ENCODE measurements at regions not wholly inside any gene's neighbourhood (a gene's known extent, or its start where the extent isn't known, plus 50 kb on each side); places are given as distances from the start of the nearest gene placed in this dataset.
A peak's percentile ranks its signal among the peaks of the same experiment; 100 is the strongest.

- no peak for DNase-seq (ENCODE audit: low spot score)
Measured at GRCh38 chr7:142409471-142409870, 151.6 kb upstream of the PRSS58 start.

DNA sequence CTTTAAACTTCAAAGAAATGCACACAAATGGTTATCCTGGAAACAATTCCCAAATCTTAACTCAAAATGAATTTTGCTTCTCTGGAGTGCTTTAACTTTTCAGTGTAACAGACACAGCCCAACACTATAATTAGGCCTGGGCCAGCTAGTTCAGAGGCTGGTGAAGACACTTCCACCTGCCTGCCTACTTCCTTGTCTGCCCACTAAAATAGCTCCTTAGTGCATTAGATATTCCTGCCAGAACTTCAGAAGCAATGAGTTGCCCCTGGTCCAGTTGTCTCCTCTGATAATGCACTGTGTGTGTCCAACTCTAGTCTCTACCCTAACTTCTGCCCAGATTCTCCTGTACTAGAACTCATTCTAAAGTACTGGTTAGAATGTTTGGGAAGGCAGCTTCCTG lies 150.9 kb upstream of the PRSS58 start:
- DNase-seq (ENCODE audit: low spot score), result no peak

DNA sequence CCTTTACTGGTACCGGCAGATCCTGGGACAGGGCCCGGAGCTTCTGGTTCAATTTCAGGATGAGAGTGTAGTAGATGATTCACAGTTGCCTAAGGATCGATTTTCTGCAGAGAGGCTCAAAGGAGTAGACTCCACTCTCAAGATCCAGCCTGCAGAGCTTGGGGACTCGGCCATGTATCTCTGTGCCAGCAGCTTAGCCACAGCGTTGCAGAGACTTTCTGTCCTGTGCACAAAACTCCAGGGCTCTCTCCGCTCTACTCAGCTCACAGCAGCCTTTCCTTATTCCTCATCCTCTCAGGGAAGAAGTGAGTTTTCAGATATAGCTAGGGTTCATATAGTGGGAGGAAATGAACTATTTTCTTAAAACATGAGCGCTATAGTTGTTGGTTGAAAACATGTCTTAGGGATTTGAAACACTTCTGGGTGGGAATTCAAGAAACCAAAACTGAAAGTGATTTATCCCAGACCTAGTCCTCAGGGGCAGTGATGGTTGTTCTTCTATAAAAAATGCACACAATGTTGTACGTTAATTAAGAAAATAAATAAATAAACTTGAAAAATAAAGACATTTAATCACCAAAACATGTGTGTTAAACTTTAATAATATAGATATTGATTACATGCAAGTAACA lies 150.2 kb upstream of the PRSS58 start:
- no peak for DNase-seq (ENCODE audit: low spot score)

DNA sequence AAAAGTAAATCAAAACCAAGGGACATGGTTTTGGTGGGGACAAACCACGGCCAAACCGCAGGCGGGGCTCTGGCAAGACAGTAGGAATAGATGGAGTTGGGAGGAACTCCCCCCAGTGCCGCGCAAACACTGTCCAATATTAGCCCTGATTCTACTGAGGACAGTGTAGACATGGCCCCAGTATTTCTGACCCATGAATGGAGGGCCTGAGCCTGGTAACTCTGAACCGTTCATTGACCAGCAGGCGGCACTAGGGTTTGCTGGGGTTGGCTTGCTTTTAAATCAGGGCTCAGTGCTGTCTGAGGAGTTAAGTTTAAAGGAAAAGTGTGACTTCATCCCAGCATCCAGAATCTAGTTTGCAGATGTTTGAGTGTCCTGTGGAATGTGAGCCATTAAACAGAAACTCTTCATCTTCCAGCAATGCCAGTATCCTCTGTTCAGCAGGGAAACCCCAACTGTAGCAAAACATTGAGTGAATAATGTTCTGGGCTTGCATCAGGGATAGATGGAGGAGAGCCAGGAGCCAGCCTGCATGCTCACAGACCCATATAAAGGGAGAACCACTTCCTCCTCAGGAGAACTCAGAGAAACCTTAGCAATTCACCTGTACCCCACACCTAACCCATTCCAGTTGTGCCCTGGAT lies 147.4 kb upstream of the PRSS58 start:
- no peak for DNase-seq (ENCODE audit: low spot score)

DNA sequence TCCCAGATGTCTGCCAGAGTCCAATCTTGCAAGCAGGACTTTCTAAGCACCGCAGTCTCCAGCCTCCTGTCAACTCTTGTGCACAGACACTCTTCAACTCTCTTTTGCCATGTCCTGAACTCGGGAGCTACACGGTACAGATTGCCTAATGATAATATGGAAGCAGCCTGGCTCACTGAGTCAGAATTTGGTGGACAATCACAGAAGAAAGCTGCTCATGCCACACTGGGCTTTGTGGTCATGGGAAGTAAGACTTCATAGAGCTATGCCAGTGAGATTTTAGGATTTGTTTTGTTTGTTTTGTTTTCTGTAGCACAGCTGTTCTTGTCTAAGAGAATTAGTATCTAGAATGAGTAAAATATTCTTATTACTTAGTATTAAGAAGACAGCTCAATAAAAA lies 144.1 kb upstream of the PRSS58 start:
- DNase-seq (ENCODE audit: low spot score), result no peak

DNA sequence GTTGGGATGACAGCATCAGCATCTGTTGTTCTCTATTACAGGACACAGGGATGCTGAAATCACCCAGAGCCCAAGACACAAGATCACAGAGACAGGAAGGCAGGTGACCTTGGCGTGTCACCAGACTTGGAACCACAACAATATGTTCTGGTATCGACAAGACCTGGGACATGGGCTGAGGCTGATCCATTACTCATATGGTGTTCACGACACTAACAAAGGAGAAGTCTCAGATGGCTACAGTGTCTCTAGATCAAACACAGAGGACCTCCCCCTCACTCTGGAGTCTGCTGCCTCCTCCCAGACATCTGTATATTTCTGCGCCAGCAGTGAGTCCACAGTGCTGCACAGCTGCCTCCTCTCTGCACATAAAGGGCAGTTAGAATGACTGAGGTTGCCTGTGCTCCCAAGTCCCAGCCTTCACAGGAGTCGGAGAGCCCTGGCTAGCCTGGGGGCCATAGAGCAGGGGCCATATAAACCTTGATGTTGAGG lies 142.2 kb upstream of the PRSS58 start:
- no peak for DNase-seq (ENCODE audit: low spot score)

DNA sequence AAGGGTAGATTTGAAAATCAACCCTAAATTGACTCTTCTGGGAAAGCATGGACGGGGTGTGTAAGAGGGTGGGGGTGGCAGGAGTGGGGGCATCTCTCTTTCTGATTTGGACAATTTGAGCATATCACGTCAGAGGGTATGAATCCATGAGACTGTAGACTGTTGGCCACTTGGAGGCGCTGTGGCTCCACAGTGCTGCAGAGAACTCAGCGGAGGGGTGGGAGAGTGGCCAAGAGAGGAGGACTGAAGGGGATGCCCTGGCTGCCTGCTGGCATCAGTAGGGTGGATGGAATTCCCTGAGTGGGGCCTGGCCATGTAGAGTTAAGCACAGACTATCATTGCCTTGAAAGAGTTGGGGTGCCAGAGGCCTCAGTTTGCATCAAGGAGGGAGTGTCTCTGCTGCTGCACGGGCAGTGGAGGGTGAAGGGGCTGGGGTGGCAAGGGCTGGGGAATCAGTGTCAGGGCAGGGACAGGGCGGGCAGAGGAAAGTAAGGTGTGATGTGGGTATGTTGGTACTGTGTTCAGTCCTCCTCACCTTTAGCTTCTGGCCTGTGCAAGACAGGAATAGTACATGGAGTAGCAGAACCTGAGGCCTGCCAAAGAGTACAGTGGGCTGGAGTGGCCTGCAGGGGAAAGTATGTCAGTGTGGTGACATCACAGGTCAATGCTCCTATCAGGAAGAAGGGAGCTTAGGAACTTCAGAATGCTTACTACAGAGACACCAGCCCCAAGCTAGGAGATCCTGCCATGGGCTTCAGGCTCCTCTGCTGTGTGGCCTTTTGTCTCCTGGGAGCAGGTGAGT lies 133.5 kb upstream of the PRSS58 start:
- DNase-seq (ENCODE audit: low spot score), result peak; percentile 22

- DNase-seq (ENCODE audit: low spot score), result no peak
Measured at GRCh38 chr7:142389544-142389943, 131.7 kb upstream of the PRSS58 start.

DNA sequence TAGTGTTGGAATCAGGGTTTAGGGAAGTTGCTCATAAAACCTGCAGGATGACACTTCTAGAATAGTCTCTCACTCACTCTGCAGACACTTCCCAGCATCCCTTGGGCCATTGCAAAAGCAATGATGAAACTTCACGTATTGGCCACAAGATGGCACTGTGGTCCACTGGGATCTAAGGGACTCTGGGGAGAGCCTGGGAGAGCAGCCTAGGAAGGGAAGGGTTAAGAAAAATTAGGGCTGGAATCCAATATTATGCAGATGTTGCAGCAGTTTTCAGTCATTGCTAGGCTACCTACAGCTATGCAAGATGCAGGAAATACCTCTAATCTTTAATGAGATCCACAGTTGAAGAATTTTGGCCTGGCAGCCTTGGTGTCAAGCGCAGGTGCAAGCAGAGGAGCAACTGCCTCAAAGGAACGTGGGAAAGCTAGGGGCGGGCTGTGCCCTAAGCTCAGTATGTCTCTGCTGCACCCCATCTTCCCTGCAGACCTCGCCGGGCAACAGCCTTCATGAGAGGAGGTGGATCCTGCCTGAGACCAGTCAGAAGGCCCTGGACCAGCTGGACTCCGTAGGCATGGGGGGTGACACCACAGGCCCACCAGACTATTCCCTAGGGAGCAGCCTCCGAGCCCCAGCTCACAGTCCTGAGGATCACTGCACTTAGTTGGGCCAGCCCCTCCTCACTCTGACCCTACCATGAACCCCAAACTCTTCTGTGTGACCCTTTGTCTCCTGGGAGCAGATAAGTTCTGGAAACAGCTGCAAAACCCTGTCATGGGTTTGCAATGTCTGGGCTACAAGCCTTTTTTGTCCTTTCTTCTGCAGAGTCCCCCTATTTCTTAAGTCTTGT lies 127.9 kb upstream of the PRSS58 start:
- DNase-seq (ENCODE audit: low spot score), result peak; percentile 55

- peak; percentile 21 for DNase-seq (ENCODE audit: low spot score)
Measured at GRCh38 chr7:142384493-142384922, 126.7 kb upstream of the PRSS58 start.

GRCh38 chr7:142383841-142384492 lies 126.1 kb upstream of the PRSS58 start:
- no peak for DNase-seq (ENCODE audit: low spot score)

DNA sequence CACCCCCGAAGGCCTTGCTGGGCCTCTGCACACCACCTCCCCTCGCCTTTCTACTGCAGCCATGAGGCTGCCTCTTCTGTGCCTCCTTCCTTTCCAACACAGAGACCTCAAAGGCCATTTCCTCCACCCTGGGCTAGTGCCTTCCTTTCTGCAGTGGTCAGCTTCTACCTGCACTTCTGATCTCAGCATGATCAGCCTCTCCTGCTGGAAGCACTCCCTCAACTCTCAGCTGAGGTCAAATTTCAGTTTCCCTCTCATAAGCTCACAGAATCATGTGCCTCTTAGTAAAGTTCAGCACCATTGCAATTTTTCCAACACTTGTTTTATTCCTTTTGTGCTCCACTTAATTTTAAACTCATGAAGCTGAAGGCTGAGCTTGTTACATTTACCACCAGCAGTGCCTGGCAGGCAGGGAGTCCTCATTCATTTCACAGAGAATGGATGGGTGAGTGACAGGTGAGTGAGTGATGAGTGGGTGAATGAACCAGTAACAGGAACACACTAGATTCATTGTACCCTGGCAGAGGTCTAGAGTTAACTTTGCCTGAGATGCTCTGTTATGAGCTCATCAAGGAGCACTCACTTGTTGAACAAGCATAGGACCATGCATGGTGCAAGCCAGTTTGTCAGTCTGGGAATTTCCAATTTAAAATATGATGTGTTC lies 124.0 kb upstream of the PRSS58 start:
- no peak for DNase-seq (ENCODE audit: low spot score)

- no peak for DNase-seq (ENCODE audit: low spot score)
Measured at GRCh38 chr7:142380069-142380468, 122.2 kb upstream of the PRSS58 start.

GRCh38 chr7:142379201-142379885 lies 121.5 kb upstream of the PRSS58 start:
- DNase-seq (ENCODE audit: low spot score), result no peak

- no peak for DNase-seq (ENCODE audit: low spot score)
Measured at GRCh38 chr7:142377567-142377966, 119.7 kb upstream of the PRSS58 start.

DNA sequence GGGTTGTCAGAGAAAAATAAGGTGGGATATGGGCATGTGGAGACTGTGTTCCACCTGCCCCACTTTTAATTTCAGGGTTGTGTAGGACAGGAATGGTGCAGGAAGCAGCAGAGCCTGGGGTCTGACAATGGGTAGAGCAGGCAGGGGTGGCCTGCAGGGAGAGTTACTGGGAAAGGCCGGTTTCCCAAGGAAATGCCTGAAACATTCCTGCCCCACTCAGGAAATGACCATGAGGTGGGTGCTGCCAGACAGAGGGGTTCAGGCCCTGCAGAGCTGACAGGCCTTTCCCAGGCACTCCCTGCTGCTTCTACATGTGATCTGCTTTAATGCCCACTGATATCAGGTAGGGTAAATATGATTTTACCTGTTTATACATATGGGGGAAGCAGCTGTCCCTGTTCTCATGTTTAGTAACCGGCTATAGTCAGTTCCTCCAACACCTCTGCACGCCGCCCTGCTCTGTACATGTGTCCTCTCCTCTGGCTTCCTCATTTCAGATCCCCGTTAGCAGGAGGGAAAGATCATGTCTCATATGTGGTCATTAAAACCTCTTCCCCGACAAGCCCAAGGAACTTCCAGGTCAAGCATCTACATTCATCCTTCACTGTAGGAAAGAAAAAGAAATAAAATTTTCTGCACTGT lies 118.6 kb upstream of the PRSS58 start:
- no peak for DNase-seq (ENCODE audit: low spot score)

DNA sequence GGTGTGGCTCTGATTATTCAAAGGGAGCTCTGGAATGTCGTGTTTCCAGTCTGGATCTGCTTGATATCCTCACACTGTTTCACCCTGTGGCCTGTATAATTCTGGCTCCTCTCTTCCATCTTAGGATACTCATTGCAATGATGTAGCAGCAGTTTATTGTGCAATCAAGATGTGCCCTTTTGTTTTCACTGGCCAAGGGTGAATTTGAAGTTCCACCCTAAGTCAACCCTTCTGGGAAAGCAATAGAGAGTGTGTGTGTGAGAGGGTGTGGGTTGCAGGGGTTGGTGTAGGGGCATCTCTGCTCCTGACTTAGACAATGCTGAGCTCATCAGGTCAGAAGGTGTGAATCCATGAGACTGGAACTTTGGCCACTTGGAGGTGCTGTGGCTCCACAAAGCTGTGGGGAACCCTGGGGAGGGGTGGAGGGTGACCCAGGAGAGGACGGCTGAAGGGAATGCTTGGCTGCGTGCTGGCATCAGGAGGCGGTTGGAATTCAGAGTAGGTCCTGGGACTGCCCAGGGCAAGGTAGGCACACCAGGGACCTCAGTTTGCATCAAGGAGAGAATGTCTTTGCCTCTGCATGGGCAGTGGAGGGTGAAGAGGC lies 118.0 kb upstream of the PRSS58 start:
- no peak for DNase-seq (ENCODE audit: low spot score)

DNA sequence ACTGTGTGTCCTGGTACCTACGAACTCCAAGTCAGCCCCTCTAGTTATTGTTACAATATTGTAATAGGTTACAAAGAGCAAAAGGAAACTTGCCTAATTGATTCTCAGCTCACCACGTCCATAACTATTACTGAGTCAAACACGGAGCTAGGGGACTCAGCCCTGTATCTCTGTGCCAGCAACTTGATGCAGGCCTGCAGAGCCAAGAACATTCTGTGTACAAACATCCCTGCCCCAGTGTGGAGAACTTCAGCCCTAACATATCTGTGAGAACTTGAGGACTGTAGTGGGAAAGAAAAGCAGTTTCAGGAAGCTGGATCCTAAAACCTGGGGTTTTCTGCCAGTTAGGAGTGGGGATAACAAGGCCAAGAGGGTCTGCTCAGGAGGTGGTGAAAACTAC lies 114.9 kb upstream of the PRSS58 start:
- no peak for DNase-seq (ENCODE audit: low spot score)

DNA sequence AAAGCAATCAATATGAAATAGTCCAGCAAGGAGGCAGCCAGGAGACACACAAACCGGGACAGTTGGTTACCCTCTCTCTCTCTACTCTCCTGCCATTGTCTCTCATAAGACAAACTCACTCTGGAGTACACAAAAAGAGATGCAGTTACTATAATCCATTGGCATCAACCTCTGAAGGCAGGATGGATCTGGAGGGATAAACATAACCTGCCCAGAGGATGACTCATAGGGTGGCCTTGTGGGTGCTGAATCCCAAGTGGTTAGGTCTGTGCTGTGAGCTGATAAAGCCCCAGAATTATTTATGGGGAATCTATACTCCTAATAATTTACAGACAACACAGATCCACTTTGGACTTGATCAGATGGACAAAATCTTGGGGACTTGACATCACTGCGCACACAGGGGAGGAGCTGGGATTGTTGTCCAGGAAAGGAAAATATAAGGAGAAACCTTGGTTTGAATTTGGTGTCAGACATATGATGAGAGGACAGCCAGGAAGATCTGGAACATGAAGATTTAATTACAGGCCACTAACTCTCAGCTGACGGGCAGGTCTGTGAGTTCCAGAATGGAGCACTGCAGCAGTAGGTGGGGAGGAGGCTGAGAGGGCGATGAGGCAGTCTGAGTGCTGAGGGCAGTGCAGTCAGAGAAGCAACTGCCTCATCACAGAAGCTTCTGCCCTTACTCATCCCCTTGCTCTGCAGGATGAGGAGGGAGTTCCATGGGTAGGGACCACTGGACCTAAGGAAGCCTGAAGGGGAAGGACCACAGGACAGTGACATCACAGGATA lies 113.9 kb upstream of the PRSS58 start:
- no peak for DNase-seq (ENCODE audit: low spot score)

All from CD4-positive, alpha-beta T cell treated with Interleukin-15 for 4 hours (primary cell).